ENCODE measurements at regions not wholly inside any gene's neighbourhood (a gene's known extent, or its start where the extent isn't known, plus 50 kb on each side); places are given as distances from the start of the nearest gene placed in this dataset.

- TF ChIP-seq CTCF (IDR thresholded peaks at IDR 0.05) (peak in 3 of 4 donors; percentile 19 to 31 (median 26)), POLR2A (IDR thresholded peaks at IDR 0.05) (no peak)
These were observed 179.1 kb upstream of the SMIM23 start for GRCh38 chr5:171606414-171607024.

All from right lobe of liver (tissue), 4 donors.